ENCODE measurements at regions not wholly inside any gene's neighbourhood (a gene's known extent, or its start where the extent isn't known, plus 50 kb on each side); places are given as distances from the start of the nearest gene placed in this dataset.

GRCh38 chr9:102225841-102226441 lies 487.5 kb upstream of the GRIN3A start:
- TF ChIP-seq MXD1 (CRISPR knock-in tag; IDR thresholded peaks at IDR 0.05) (no peak), NFIC (IDR thresholded peaks at IDR 0.05; ENCODE audit: low read length) (no peak), ZNF138 (CRISPR knock-in tag; IDR thresholded peaks at IDR 0.05; ENCODE audit: low read depth) (no peak)

All from HepG2 (cell line).